ENCODE measurements at regions not wholly inside any gene's neighbourhood (a gene's known extent, or its start where the extent isn't known, plus 50 kb on each side); places are given as distances from the start of the nearest gene placed in this dataset.

- no peak for TF ChIP-seq CTCF (conservative IDR thresholded peaks at IDR 0.05)
- no peak overlapping the region for H3K23ac ChIP-seq (ENCODE audit: insufficient read length, low read depth, low read length)
- Mint-ChIP-seq H3K4me3 (no peak overlapping the region), H3K27me3 (ENCODE audit: low read depth) (peaks cover 14% of the 10 kb centered on the region), H3K27ac (no peak overlapping the region), H3K4me1 (peaks cover 31 to 38% of the 10 kb centered on the region in 2 experiments), H3K36me3 (ENCODE audit: insufficient read depth in 1 of 3, low read depth in 3 of 3) (no peaks in the 10 kb centered on the region; a peak in 1 of 7 replicates), H3K9me3 (no peaks in the 10 kb centered on the region)
- H2BK15ac ChIP-seq (ENCODE audit: low read depth, low read length) = no peak overlapping the region
- H3T11ph ChIP-seq (ENCODE audit: low read length) = no peak overlapping the region
- H4K8ac ChIP-seq (replicated peaks; ENCODE audit: insufficient read length, low read depth, low read length) = no peak overlapping the region
- no peak overlapping the region for H3K18ac ChIP-seq (ENCODE audit: insufficient read length, low read depth, low read length)
- H3K23me2 ChIP-seq (ENCODE audit: insufficient read length, low read depth, low read length, poor library complexity, severe bottlenecking) = no peaks in the 10 kb centered on the region
- WGBS (ENCODE audit: extremely low coverage, insufficient read length, low lambda C conversion rate) = no CpG with 5 or more reads among the region's 2 CpGs
- no peak overlapping the region for H2BK120ac ChIP-seq (ENCODE audit: low read depth, low read length, poor library complexity, severe bottlenecking)
- H3K9me3 ChIP-seq (ENCODE audit: control insufficient read depth, low read depth, low read length) = no peaks in the 10 kb centered on the region
- H4K5ac ChIP-seq (ENCODE audit: insufficient read length, low read depth, low read length) = no peak overlapping the region
- no peak overlapping the region for H3K4me2 ChIP-seq (ENCODE audit: insufficient read depth, insufficient read length, low read length)
- H3K27me3 ChIP-seq (ENCODE audit: insufficient read depth, low read length) = no peaks in the 10 kb centered on the region
- H3K79me2 ChIP-seq (ENCODE audit: insufficient read depth, low read length) = no peaks in the 10 kb centered on the region
- no peak overlapping the region for H3K14ac ChIP-seq (ENCODE audit: insufficient read depth, low read length)
- DNase-seq = no peak
- no peak overlapping the region for H2BK5ac ChIP-seq (ENCODE audit: insufficient read length, low read length)
- H3K79me1 ChIP-seq (ENCODE audit: insufficient read depth, low read depth, low read length, poor library complexity, severe bottlenecking) = no peaks in the 10 kb centered on the region
- no peak overlapping the region for H2AFZ ChIP-seq (ENCODE audit: low read length)
- no peaks in the 10 kb centered on the region for H4K20me1 ChIP-seq (ENCODE audit: control insufficient read depth, insufficient read depth, insufficient read length)
- no peak overlapping the region for H2BK20ac ChIP-seq (ENCODE audit: low read depth, low read length, poor library complexity, severe bottlenecking)
- H2BK12ac ChIP-seq (ENCODE audit: insufficient read length, low read depth, low read length) = no peak overlapping the region
- no peak overlapping the region for H2AK5ac ChIP-seq (ENCODE audit: insufficient read length, low read length)
- no peak overlapping the region for H3K27ac ChIP-seq (ENCODE audit: insufficient read length, low read depth, low read length)
- no peak overlapping the region for H3K4ac ChIP-seq (ENCODE audit: low read depth, low read length)
- no peak overlapping the region for H4K91ac ChIP-seq (ENCODE audit: insufficient read length, low read depth, low read length)
- peaks cover 2% of the 10 kb centered on the region; the same call in 1 of the 2 replicates for H3K4me1 ChIP-seq (ENCODE audit: insufficient read depth, low read length)
- no peak overlapping the region for H3K56ac ChIP-seq (ENCODE audit: insufficient read length, low read depth, low read length)
- H3K9ac ChIP-seq (ENCODE audit: extremely low read depth, insufficient read length, low read length) = no peak overlapping the region
Measured at GRCh38 chr15:70202756-70203155, 105.0 kb upstream of the TLE3 start.
